Kidney glomerular epithelial cell (primary cell): ENCODE measurements at regions not wholly inside any gene's neighbourhood (a gene's known extent, or its start where the extent isn't known, plus 50 kb on each side); places are given as distances from the start of the nearest gene placed in this dataset.

Source experiments
- DNase-seq: peaks from one replicate; lab custom pipeline; 2025; lab: John Stamatoyannopoulos, UW

GRCh38 chr5:161115941-161116340, 263.9 kb upstream of the ATP10B start:
- no peak for DNase-seq

GRCh38 chr5:161112371-161112770, 260.4 kb upstream of the ATP10B start:
- DNase-seq, result no peak

- DNase-seq, result no peak
These were observed 253.5 kb upstream of the ATP10B start for GRCh38 chr5:161105525-161105924.

- DNase-seq, result no peak
These were observed 246.5 kb upstream of the ATP10B start for GRCh38 chr5:161098516-161098915.

GRCh38 chr5:161096581-161096980, 244.6 kb upstream of the ATP10B start:
- no peak for DNase-seq

- DNase-seq, result no peak
These were observed 243.9 kb upstream of the ATP10B start for GRCh38 chr5:161095953-161096352.

DNA sequence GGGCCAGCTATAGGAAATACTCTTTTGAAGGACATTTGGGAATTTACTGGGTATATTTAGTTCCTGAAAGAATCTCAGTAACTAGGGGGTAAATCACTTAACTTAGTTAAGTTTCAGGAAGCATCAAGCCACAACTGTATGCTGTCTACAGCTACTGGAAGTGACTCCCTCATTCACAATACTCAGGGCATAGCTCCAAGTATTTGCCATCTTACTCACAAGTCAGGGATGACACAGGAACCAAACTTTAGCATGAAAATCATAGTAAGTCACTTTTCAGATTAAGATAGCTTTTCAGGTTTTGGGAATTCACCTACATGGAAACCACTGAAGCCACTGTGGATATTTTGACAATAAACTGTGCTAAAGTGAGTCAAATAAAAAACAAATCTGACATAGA, 242.4 kb upstream of the ATP10B start:
- no peak for DNase-seq

- no peak for DNase-seq
These were observed 241.1 kb upstream of the ATP10B start for GRCh38 chr5:161093100-161093499.

DNA sequence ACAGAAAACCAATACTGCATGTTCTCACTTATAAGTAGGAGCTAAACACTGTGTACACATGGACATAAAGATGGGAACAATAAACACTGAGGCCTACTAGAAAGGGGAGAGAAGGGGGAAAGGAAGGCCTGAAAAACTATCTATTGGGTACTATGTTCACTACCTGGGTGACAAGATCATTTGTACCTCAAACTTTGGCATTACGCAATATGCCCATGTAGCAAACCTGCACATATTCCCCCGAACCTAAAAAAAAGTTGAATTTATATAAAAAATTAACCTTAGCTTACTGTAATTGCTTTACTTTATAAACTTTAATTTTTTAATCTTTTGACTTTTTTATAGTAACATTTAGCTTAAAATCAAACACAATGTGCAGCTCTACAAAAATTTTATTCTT, 237.6 kb upstream of the ATP10B start:
- no peak for DNase-seq

DNA sequence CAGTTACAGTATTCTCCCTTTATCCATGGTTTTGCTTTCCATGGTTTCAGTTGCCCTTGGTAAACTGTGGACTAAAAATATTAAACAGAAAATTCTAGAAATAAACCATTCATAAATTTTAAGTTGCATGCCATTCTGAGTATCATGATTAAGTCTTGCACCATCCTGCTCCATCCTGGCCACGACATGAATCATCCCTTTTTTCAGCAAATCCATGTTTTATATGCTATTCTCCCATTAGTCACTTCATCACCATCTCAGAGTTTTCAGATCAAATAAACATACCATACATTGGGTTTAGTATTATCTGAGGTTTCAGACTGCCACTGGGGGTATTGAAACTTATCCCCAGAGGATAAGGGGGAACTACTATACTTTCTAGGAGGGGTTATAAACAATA, 234.4 kb upstream of the ATP10B start:
- DNase-seq, result peak; percentile 27

DNA sequence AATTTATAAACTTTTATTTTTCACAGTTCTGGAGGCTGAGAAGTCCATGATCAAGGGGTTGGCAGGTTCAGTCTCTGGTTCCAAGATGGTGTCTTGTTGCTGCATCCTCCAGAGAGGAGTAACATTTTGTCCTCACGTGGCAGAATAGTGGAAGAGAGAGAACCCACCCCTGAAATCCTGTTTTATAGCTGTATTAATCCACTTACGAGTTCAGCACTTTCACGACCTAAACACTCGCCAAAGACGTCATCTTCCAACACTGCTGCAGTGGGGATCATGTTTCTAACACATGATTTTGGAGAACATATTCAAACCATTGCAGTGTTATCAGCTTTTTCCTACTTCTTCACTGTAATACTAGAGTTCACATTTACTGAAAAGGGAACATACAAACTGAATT, 233.0 kb upstream of the ATP10B start:
- DNase-seq, result no peak

DNA sequence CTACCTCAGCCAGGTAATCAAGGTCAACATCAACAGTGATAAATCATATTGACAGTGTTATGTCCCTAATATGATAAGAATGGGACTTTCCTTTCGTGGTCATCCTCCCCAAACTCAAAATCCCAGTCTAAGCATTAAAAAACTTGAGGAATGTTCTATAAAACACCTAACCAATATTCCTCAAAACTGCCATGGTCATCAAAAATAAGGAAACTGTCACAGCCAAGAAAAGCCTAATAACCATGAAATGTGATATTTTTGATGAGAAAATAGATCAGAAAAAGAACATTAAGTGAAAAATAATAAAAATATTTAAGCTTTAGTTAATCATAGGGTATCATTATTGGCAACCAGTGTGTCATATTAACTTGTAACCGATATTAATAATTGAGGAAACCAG, 232.1 kb upstream of the ATP10B start:
- no peak for DNase-seq

DNA sequence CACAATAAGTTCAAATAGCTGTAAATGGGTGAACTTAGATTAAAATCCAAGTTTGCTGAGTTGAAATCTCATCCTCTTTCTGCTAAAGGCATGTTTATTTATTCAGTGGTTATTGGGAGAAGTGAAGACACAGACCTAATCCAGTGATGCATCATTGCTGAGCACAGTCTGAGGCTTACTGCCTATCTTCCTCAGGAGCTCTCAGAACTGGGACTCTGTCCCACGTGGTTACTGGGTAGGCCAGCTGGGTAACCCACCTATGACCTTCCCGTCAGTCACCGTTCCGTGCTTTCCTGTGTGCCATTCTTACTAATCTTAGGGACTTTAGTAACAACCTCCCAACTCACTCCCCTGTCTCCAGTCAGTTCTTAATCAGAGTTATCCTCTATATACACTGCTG, 226.8 kb upstream of the ATP10B start:
- DNase-seq, result no peak

GRCh38 chr5:161077936-161078545, 226.0 kb upstream of the ATP10B start:
- no peak for DNase-seq

DNA sequence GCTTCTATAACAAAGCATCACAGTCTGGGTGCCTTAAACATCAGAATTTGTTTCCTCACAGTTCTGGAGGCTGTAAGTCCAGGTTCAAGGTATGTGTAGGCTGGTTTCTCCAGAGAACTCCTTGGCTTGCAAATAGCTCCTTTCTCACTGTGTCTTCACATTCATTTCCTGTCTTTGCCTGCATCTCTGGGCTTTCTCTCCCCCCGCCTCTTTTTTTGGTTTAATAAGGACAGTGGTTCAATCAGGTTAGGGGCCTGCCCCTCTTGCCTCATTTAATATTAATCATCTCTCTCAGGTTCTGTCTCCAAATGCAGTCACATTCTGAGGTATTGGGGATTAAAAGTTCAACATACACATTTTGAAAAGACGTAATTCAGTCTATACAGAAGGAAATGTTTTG, 225.5 kb upstream of the ATP10B start:
- no peak for DNase-seq

DNA sequence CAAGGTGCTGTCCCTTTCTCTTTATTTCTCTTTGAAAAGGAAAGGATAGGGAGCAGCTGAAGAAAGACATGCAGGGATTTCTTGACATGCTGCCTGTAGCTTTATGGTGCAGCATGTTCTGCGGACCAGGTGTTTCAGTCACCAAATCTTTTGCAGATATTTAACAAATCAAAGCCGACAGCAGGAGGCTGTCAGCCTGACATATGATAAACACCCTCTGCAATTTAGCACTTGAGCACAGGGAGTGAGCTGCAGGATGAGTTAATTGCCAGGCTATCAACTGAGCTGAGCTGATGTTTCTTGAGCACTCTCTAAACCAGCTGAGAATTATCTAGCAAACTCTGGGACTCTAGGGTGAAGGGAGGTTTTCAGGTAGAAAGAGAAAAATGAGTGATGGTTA, 212.8 kb upstream of the ATP10B start:
- DNase-seq, result no peak

DNA sequence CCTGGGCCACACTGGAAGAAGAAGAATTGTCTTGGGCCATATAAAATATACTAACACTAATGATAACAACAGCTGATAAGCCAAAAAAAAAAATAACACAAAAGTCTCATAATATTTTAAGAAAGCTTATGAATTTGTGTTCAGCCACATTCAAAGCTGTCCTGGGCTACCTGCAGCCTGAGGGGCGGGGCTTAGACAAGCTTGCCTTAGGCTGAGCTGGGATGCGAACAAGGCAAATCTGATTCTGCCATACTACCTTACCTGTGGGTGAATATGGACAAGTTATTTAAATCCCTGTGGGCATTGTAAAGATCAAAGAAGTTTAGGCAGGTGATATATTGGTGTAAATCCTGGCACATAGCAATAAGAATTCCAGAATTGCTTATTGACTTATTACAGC, 212.3 kb upstream of the ATP10B start:
- DNase-seq, result no peak

GRCh38 chr5:161058781-161059180, 206.8 kb upstream of the ATP10B start:
- no peak for DNase-seq

- no peak for DNase-seq
These were observed 200.0 kb upstream of the ATP10B start for GRCh38 chr5:161051920-161052500.

DNA sequence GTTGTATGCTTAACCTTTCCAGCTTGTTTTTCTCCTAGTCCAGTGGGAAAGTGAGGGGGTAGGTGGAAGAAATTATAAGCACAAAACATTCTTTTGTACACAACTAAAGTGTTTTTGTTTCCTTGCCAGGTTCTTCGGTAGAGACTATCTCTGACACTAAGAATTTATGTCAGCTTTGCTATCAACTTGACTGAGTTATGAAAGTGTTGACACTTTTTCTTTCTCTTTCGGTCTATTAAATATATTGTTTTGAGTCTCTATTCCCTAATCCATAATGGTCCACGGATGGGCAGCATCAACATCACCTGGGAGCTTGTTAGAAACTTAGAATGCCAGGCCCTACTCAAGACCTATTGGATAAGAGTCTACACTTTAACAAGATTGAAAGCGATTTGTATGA, 195.0 kb upstream of the ATP10B start:
- DNase-seq, result no peak

GRCh38 chr5:161042862-161043261, 190.9 kb upstream of the ATP10B start:
- DNase-seq, result no peak

DNA sequence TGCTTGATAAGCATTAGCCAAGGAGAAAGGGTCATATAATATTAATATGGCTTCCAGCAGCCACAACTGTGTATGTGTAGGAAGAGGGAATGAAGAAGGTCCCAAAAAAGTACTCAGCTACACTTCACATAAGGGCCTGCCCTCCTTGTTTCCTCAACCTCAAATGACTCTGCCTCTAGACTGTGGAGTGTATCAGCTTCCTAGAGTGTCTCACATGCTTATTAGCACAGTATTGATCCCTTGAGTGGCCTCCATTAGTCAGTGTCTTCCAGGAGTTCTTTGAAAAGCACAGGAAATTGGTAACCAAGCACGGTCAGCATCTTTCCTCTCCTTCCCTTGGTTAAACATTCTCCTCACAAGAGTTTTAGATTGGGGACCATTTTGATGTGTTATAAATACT, 190.4 kb upstream of the ATP10B start:
- no peak for DNase-seq

GRCh38 chr5:161040818-161041217, 188.8 kb upstream of the ATP10B start:
- DNase-seq, result no peak

- DNase-seq, result no peak
These were observed 184.3 kb upstream of the ATP10B start for GRCh38 chr5:161036296-161036695.
